OCI-LY3 (cell line): ENCODE measurements at regions not wholly inside any gene's neighbourhood (a gene's known extent, or its start where the extent isn't known, plus 50 kb on each side); places are given as distances from the start of the nearest gene placed in this dataset.

ENCODE experiments used
- EZH2phosphoT487 ChIP-seq: fragments of 200-600 bp; shearing (Covaris generic); IDR thresholded peaks from 2 replicates; pipeline ENCODE4 v1.6.1; 2018; ENCODE audit warnings: antibody characterized with exemption, mixed run types, low read depth
- TF ChIP-seq, protein P1 (sequence below): fragments of 200-600, 300-600 bp; sonication (generic); IDR thresholded peaks from 2 replicates; pipeline ENCODE4 v1.5.1; 2014; ENCODE audit warnings: antibody characterized with exemption, low read length, low read depth

DNA sequence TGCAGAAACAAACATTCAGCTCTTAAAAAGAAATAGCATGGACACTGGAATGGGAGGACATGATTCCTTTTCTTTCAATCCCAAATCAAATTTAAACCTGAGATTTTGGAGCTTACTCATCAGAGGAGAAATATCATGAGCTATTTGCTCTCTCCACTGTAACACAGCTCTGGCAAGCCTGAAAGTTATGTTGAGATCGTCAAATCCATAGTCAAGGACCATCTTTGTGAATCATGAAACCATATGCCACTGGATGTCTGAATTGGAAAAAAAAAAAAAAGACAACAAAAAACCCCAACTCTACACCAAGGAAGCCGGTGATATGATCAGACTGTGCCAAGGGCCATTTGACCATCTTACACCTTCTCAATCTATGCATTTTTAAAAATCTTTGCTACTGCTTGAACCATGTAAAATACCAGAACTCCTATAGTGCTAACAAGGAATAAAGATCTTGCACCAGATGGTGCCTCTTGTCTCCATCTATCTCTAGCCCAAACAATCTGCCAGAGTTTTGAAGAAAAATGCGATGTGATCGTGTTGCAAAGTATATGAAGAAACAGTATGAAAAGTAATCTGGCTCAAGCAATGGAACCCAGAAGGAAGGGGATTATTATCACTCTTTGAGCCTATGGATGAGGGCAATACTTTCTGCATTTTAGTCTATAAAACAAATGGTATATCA, 138.1 kb upstream of the MEF2C start:
- TF ChIP-seq, protein P1, sequence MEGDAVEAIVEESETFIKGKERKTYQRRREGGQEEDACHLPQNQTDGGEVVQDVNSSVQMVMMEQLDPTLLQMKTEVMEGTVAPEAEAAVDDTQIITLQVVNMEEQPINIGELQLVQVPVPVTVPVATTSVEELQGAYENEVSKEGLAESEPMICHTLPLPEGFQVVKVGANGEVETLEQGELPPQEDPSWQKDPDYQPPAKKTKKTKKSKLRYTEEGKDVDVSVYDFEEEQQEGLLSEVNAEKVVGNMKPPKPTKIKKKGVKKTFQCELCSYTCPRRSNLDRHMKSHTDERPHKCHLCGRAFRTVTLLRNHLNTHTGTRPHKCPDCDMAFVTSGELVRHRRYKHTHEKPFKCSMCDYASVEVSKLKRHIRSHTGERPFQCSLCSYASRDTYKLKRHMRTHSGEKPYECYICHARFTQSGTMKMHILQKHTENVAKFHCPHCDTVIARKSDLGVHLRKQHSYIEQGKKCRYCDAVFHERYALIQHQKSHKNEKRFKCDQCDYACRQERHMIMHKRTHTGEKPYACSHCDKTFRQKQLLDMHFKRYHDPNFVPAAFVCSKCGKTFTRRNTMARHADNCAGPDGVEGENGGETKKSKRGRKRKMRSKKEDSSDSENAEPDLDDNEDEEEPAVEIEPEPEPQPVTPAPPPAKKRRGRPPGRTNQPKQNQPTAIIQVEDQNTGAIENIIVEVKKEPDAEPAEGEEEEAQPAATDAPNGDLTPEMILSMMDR = no peak
- no peak for TF ChIP-seq EZH2phosphoT487
